Astrocyte (in vitro differentiated cells and primary cell): ENCODE measurements at regions not wholly inside any gene's neighbourhood (a gene's known extent, or its start where the extent isn't known, plus 50 kb on each side); places are given as distances from the start of the nearest gene placed in this dataset.

ENCODE experiments used
- DNase-seq: peaks from one replicate; pipeline ENCODE4 v3.0.0-alpha.2; 2010; ENCODE audit warnings: low read depth
- FAIRE-seq: peaks from 2 replicates; lab custom pipeline; 2011; peaks lifted over from hg19 to GRCh38; lab: Jason Lieb, UNC
- H2AFZ ChIP-seq: 2 replicates; pipeline ENCODE4 v1.6.0; 2012; ENCODE audit warnings: low read depth, low read length, inconsistent platforms
- H3K27ac ChIP-seq: 2 replicates; pipeline ENCODE4 v1.5.1; 2011; ENCODE audit warnings: low read depth, low read length, inconsistent platforms
- H3K27me3 ChIP-seq: 2 replicates; pipeline ENCODE4 v1.6.0; 2011; ENCODE audit warnings: low read length, inconsistent platforms; ENCODE audit not compliant: insufficient read depth
- H3K36me3 ChIP-seq: 2 replicates; pipeline ENCODE4 v1.5.1; 2011; ENCODE audit warnings: low read length, inconsistent platforms; ENCODE audit not compliant: insufficient read depth
- H3K4me1 ChIP-seq: 2 replicates; pipeline ENCODE4 v1.5.1; 2011; ENCODE audit warnings: low read length, inconsistent platforms; ENCODE audit not compliant: insufficient read depth
- H3K4me2 ChIP-seq: 2 replicates; pipeline ENCODE4 v1.6.0; 2012; ENCODE audit warnings: low read length, inconsistent platforms
- H3K4me3 ChIP-seq: 2 replicates; pipeline ENCODE4 v1.5.1; 2011; ENCODE audit warnings: low read depth, mild to moderate bottlenecking, low read length, inconsistent platforms; ENCODE audit not compliant: insufficient read depth
- H3K79me2 ChIP-seq: 2 replicates; pipeline ENCODE4 v1.6.0; 2012; ENCODE audit warnings: mild to moderate bottlenecking, low read length, inconsistent platforms; ENCODE audit not compliant: insufficient read depth
- H3K9ac ChIP-seq: 2 replicates; pipeline ENCODE4 v1.6.0; 2012; ENCODE audit warnings: mild to moderate bottlenecking, low read length, inconsistent platforms
- H3K9me3 ChIP-seq: 2 replicates; pipeline ENCODE4 v1.5.1; 2012; ENCODE audit warnings: low read depth, mild to moderate bottlenecking, low read length, inconsistent platforms; ENCODE audit not compliant: insufficient read depth
- H4K20me1 ChIP-seq: 2 replicates; pipeline ENCODE4 v1.6.0; 2012; ENCODE audit warnings: low read length, inconsistent platforms; ENCODE audit not compliant: insufficient read depth
- H3K27ac Mint-ChIP-seq: one replicate; pipeline ENCODE4 v1.8.0; 2021; ENCODE audit warnings: mild to moderate bottlenecking, mixed read lengths; ENCODE audit not compliant: unreplicated experiment
- H3K27me3 Mint-ChIP-seq: one replicate; pipeline ENCODE4 v1.8.0; 2021; ENCODE audit warnings: low read depth, mixed read lengths; ENCODE audit not compliant: unreplicated experiment
- H3K36me3 Mint-ChIP-seq: one replicate; pipeline ENCODE4 v1.8.0; 2021; ENCODE audit warnings: low read depth, mixed read lengths; ENCODE audit not compliant: unreplicated experiment
- H3K4me1 Mint-ChIP-seq: one replicate; pipeline ENCODE4 v1.8.0; 2021; ENCODE audit warnings: low read depth, mixed read lengths; ENCODE audit not compliant: unreplicated experiment
- H3K4me3 Mint-ChIP-seq: one replicate; pipeline ENCODE4 v1.8.0; 2021; ENCODE audit warnings: mild to moderate bottlenecking, moderate library complexity, mixed read lengths; ENCODE audit not compliant: unreplicated experiment
- H3K9me3 Mint-ChIP-seq: one replicate; pipeline ENCODE4 v1.8.0; 2021; ENCODE audit warnings: mild to moderate bottlenecking, mixed read lengths; ENCODE audit not compliant: unreplicated experiment
- CTCF ChIP-seq: IDR thresholded peaks from 2 replicates; pipeline ENCODE4 v1.5.1; 2011; ENCODE audit warnings: low read depth, mild to moderate bottlenecking, inconsistent platforms, low read length, moderate library complexity; ENCODE audit not compliant: insufficient read depth
- EZH2 ChIP-seq: IDR thresholded peaks from 2 replicates; pipeline ENCODE4 v1.6.1; 2012; ENCODE audit warnings: mild to moderate bottlenecking, low read length, inconsistent platforms; ENCODE audit not compliant: insufficient read depth

- Mint-ChIP-seq H3K27me3 (peaks cover 6% of the 10 kb centered on the region), H3K36me3 (no peaks in the 10 kb centered on the region), H3K9me3 (peaks cover 5% of the 10 kb centered on the region), H3K27ac (no peak overlapping the region), H3K4me1 (no peaks in the 10 kb centered on the region), H3K4me3 (no peak overlapping the region)
- Histone ChIP-seq H3K4me2 (no peak overlapping the region), H3K27me3 (no peaks in the 10 kb centered on the region), H2AFZ (no peak overlapping the region), H3K79me2 (no peaks in the 10 kb centered on the region), H3K36me3 (no peaks in the 10 kb centered on the region), H3K27ac (no peak overlapping the region), H3K9ac (no peak overlapping the region), H3K4me3 (no peak overlapping the region), H3K4me1 (no peaks in the 10 kb centered on the region), H3K9me3 (no peaks in the 10 kb centered on the region), H4K20me1 (no peaks in the 10 kb centered on the region)
- TF ChIP-seq EZH2 (no peak), CTCF (no peak)
- DNase-seq (no peak), FAIRE-seq (no peak)
Observed at GRCh38 chr2:60358476-60358875, 195.0 kb downstream of the BCL11A start.

GRCh38 chr2:60357996-60358395 is 195.5 kb downstream of the BCL11A start:
- Histone ChIP-seq H3K4me3 (no peak overlapping the region), H3K9me3 (no peaks in the 10 kb centered on the region), H3K4me2 (no peak overlapping the region), H3K79me2 (no peaks in the 10 kb centered on the region), H3K36me3 (no peaks in the 10 kb centered on the region), H2AFZ (no peak overlapping the region), H3K9ac (no peak overlapping the region), H3K4me1 (no peaks in the 10 kb centered on the region), H3K27ac (no peak overlapping the region), H3K27me3 (no peaks in the 10 kb centered on the region), H4K20me1 (no peaks in the 10 kb centered on the region)
- H3K36me3 Mint-ChIP-seq: no peaks in the 10 kb centered on the region
- H3K4me1 Mint-ChIP-seq: no peaks in the 10 kb centered on the region
- peaks cover 3% of the 10 kb centered on the region for H3K9me3 Mint-ChIP-seq
- no peak overlapping the region for H3K4me3 Mint-ChIP-seq
- no peak overlapping the region for H3K27ac Mint-ChIP-seq
- no peak for DNase-seq
- TF ChIP-seq EZH2: no peak
- TF ChIP-seq CTCF: no peak
- peaks cover 6% of the 10 kb centered on the region for H3K27me3 Mint-ChIP-seq
- FAIRE-seq: no peak

- H3K9me3 Mint-ChIP-seq: no peaks in the 10 kb centered on the region
- Histone ChIP-seq H4K20me1 (no peaks in the 10 kb centered on the region), H3K27me3 (no peaks in the 10 kb centered on the region), H3K4me2 (no peak overlapping the region), H3K27ac (no peak overlapping the region), H3K4me1 (no peaks in the 10 kb centered on the region), H3K4me3 (no peak overlapping the region), H3K36me3 (no peaks in the 10 kb centered on the region), H2AFZ (no peak overlapping the region), H3K9me3 (no peaks in the 10 kb centered on the region), H3K79me2 (no peaks in the 10 kb centered on the region), H3K9ac (no peak overlapping the region)
- no peak for FAIRE-seq
- no peaks in the 10 kb centered on the region for H3K4me1 Mint-ChIP-seq
- H3K36me3 Mint-ChIP-seq: no peaks in the 10 kb centered on the region
- H3K27ac Mint-ChIP-seq: no peak overlapping the region
- no peak for DNase-seq
- TF ChIP-seq CTCF: no peak
- H3K4me3 Mint-ChIP-seq: no peak overlapping the region
- peaks cover 15% of the 10 kb centered on the region for H3K27me3 Mint-ChIP-seq
Observed at GRCh38 chr2:60356346-60356745, 197.1 kb downstream of the BCL11A start.
